ENCODE measurements at regions not wholly inside any gene's neighbourhood (a gene's known extent, or its start where the extent isn't known, plus 50 kb on each side); places are given as distances from the start of the nearest gene placed in this dataset.

DNA sequence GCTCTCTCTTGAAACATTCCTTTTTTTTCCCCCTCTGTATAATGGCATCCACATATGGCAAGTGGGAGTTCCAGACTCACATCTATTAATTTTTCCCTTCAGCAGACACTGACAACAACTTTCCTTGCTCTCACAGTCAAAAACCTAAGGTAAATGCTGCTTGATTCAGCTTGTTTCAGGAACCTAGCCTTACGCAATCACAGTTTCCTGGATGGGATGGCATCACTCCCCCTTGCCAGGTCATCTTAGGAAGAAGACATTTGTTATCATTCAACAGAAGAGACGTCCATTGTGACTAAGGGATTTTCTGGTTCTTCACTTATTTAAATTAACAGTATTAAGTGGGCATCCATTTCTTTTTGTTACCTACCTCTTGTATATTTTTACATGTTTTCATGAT lies 112.0 kb upstream of the PDGFD start:
- TF ChIP-seq, protein P1, sequence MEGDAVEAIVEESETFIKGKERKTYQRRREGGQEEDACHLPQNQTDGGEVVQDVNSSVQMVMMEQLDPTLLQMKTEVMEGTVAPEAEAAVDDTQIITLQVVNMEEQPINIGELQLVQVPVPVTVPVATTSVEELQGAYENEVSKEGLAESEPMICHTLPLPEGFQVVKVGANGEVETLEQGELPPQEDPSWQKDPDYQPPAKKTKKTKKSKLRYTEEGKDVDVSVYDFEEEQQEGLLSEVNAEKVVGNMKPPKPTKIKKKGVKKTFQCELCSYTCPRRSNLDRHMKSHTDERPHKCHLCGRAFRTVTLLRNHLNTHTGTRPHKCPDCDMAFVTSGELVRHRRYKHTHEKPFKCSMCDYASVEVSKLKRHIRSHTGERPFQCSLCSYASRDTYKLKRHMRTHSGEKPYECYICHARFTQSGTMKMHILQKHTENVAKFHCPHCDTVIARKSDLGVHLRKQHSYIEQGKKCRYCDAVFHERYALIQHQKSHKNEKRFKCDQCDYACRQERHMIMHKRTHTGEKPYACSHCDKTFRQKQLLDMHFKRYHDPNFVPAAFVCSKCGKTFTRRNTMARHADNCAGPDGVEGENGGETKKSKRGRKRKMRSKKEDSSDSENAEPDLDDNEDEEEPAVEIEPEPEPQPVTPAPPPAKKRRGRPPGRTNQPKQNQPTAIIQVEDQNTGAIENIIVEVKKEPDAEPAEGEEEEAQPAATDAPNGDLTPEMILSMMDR (IDR thresholded peaks at IDR 0.05) = no peak
- TF ChIP-seq EP300 (IDR thresholded peaks at IDR 0.05) = no peak
- no peak for TF ChIP-seq POLR2AphosphoS5 (IDR thresholded peaks at IDR 0.05)

All from stomach (tissue), 4 donors.